VCaP (cell line): ENCODE measurements at regions not wholly inside any gene's neighbourhood (a gene's known extent, or its start where the extent isn't known, plus 50 kb on each side); places are given as distances from the start of the nearest gene placed in this dataset.
"Not testable (repeated sequence)": the region's sequence is repeated elsewhere in the genome, so short reads cannot be mapped to it uniquely, and the experiment has no call there.

ENCODE experiments used
- H3K27ac ChIP-seq: fragments of 450-650 bp; 2 replicates; pipeline ENCODE4 v1.5.1; 2017
- CTCF ChIP-seq: fragments of 450-650 bp; conservative IDR thresholded peaks from 2 replicates; pipeline ENCODE4 v1.5.1; 2017; ENCODE audit warnings: mild to moderate bottlenecking, moderate library complexity

- TF ChIP-seq CTCF = no peak
- H3K27ac ChIP-seq = no peak overlapping the region
These were observed 116.1 kb upstream of the ZNF516 start for GRCh38 chr18:76610933-76611749.

GRCh38 chr18:76610012-76610411, 115.0 kb upstream of the ZNF516 start:
- TF ChIP-seq CTCF = no peak
- no peak overlapping the region for H3K27ac ChIP-seq

GRCh38 chr18:76605341-76605929, 110.4 kb upstream of the ZNF516 start:
- no peak overlapping the region for H3K27ac ChIP-seq
- no peak for TF ChIP-seq CTCF

- TF ChIP-seq CTCF = no peak
- H3K27ac ChIP-seq = no peak overlapping the region
These were observed 109.8 kb upstream of the ZNF516 start for GRCh38 chr18:76604935-76605240.

- no peak for TF ChIP-seq CTCF
- no peak overlapping the region for H3K27ac ChIP-seq
These were observed 109.3 kb upstream of the ZNF516 start for GRCh38 chr18:76604108-76604934.

GRCh38 chr18:76602191-76602590, 107.1 kb upstream of the ZNF516 start:
- H3K27ac ChIP-seq = no peak overlapping the region
- TF ChIP-seq CTCF = no peak

- not testable (repeated sequence) for H3K27ac ChIP-seq
These were observed 105.0 kb upstream of the ZNF516 start for GRCh38 chr18:76600076-76600475.
